DMS53 (cell line): ENCODE measurements at regions not wholly inside any gene's neighbourhood (a gene's known extent, or its start where the extent isn't known, plus 50 kb on each side); places are given as distances from the start of the nearest gene placed in this dataset.

Experiments used
- DNase-seq: peaks from one replicate; lab custom pipeline; 2025; lab: John Stamatoyannopoulos, UW

GRCh38 chr11:27968461-27968860 is 139.5 kb downstream of the KIF18A start:
- no peak for DNase-seq

- DNase-seq = no peak
These were observed 142.4 kb downstream of the KIF18A start for GRCh38 chr11:27965559-27965958.

DNA sequence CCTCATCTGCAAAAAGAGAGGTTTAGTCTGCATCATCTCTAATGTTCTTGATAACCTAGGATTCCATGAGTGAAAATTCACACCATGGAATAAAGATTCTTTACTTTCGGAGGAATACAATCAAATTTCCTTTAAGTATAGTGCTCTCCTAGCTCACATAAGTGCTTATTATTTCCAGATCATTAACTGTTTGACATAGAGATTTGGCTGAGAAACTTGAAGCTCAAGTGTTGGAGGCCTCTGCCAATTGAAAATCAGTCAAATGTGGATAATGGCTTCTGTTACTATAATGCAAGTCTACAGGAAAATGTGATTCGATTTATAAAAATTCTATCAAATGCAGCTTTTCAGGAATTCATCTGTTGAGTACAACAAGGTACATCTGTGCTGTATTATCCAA is 144.6 kb downstream of the KIF18A start:
- no peak for DNase-seq

DNA sequence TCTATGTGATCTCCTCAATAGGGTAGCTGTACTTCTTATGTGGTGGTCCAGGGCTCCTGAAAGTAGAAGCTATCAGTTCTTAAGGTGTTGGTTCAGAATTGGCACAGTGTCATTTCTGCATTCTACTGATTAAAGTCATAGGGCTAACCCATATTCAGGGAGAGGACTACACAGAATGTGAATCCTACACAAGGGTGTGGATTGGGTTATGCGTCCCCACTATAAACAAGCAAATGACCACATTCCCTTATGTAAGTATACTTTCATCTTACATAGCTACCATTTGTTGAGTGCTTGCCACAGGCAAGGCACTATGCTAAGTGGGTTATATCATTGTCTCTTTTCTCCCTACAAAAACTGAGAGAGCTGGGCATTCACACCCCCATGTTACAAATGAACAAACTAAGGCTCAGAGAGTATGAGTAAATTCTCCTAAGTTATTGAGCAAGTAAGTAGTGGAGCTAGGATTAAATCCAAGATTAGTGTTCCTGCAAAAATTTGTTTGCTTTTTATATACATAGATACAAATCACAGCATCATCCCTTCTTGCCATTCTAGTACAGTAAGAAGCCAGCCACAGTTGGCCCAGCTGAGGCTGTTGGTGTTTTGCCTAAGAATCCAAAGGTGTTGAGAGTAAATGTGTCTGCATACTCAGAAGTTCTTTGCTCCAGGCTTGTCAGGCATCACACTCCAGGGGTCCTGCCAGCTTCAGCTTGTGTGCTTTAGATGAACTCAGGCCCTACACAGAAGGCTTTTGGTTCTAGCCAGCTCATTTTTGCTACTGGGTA is 157.8 kb downstream of the KIF18A start:
- no peak for DNase-seq

DNA sequence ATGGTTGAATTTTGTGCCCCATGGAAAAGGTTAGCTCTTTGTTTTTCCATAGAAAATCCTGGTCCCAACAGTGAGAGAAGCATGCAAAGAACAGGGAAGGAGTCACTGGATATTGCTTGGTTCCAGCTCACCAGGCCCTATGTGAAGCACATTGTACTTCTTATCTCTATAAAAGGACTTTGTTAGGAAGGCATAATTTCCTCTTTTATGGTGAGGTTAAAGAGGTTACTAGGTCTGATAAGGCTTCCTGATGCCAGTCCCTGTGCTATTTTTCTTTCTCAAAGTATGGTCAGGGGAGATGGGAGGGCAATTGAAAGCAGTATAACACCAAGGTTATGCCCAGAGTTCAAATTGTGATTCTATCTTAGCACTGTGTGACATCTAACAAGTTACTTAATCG is 162.6 kb downstream of the KIF18A start:
- no peak for DNase-seq

DNA sequence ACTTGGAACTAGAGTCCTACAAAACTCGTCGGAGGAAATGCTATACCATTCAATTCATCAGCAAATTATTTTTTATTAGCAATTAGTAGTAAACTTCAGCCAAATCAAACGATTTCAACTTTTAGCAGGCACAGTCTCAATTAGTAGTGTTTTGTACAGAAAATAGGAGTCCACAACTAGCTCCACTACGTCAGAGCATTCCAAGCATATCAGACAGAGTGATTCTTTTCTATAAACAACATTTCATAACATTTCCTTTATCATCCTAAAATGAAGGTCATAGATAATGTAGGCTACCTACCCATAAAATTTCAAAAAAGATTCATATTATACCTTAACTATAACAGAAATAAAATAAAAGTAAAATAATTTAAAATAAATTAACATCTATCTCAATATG is 169.9 kb downstream of the KIF18A start:
- no peak for DNase-seq

- no peak for DNase-seq
These were observed 173.2 kb downstream of the KIF18A start for GRCh38 chr11:27934830-27935145.

DNA sequence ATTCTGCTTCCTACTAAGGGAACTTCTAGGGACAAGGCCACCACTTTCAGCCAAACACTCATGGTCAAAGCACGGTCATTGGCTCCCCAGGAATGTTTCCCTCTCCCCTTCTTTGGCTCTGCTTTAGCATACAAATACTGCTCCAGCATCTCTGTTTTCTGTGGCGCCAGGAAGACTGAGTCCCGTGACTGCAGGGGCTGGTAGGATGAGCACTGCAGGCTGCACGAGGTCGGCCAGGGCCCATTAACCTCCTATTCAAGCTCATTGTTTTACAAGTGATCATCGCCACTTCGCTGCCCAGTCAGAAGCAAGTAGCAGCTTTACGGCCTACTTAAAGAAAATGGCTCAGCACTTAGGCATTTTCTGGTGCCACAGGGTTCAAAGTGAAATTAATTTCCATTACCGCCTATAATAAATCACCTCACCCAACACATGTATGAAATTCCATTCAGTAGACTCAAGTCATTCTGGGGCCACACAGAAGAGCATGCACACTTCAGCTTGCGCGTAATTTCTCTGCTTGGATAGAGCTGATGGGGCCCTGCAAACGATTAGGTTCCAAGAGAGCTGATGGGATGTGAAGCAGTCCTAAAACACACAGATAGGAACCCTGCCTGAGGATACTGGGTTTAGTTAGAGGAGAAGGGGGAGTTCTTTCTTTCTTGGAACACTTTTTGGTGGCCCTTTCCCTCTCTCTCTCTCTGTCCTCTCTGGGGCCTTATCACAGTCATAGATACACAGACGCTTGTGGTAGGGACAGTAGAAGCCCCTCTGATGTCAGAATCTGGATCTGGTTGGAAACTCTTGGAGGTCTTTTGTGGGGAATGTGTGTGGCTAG is 173.7 kb downstream of the KIF18A start:
- DNase-seq = no peak

DNA sequence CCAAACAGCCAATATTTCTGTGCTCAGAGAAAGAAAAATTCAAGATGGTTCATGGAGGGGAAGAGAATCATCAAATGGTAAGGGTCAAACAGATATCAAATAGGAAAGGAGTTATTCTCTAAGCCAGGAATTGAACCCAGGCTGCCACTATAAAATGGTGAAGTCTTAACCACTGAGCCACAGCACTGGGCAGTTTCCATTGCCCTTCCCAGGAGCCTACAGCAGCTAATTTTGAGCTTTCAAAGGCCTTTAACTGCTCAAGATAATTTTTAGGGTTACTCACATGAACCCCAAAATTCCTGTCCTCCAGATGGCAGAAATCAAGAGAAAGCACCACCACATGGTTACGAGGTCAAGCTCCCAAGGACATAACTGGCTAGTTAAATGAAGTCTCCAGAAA is 176.2 kb downstream of the KIF18A start:
- no peak for DNase-seq

GRCh38 chr11:27930946-27931345 is 177.0 kb downstream of the KIF18A start:
- DNase-seq = no peak

GRCh38 chr11:27928809-27929208 is 179.1 kb downstream of the KIF18A start:
- no peak for DNase-seq

DNA sequence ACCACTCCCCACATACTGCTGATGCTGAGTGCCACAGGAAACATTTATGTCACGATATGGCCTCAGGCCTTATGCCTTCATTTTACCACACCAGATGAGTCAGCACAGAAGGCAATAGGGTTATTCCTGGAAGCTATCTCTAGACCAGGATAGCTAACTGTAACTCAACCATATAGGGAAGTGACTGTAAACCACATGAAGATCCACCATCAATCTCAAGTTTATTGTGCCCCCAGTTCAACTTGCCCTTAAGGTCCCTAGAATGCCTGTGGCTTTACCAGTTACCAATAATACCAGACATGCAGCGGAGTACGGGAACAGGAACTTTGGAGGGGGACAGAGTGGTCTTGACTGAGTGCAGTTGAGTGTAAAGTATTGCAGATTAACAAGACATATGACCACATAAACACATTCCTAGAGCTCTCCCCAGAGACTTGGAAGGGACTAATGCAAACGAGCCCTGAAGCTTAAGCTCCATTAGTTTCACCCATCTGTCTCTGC is 180.9 kb downstream of the KIF18A start:
- DNase-seq = no peak

- no peak for DNase-seq
These were observed 181.5 kb downstream of the KIF18A start for GRCh38 chr11:27926486-27926885.

GRCh38 chr11:27921472-27921871 is 186.5 kb downstream of the KIF18A start:
- no peak for DNase-seq

DNA sequence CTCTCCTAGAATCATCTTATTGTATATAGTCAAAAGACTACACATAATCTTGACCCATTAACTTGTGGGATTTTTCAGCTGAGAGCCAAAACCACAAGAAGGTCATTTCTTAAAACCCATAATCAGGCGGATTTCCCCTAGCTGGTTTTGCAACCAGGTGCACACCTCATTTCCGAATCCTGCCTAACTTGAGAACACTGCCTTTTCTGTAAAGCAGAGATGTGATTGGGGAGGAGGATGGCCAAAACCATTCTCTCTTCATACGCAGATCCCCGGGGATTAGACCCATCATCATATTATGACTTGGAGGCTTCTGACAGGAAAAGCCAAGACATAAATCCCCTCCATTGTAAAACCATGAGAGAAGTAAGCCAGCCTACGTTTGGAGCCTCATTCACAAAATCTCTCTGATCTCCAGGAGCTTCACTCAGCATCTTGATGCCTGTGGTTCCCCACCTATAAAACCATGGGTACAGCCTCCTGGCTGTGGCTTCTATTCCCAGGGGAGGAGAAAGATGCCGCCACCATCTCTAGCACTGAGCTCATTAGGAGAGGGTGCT is 191.3 kb downstream of the KIF18A start:
- no peak for DNase-seq

DNA sequence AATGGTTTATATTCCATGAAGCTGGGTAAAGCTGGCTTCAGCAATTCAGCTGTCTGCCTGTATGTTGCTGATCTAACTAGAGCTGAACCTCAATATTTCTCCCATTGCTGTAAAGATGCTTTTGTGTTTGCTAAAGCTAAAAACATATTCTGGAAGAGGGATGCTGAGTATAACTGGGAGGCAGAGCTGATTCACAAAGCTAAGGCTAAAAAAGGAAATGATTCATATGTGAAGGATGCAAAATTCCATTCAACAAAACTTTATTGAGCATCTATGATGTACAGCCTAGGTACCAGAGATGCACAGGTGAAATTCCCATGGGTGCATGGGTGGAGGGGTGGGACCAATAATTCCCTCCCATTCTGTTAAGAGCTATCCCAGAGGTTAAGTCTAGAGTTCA is 193.9 kb downstream of the KIF18A start:
- no peak for DNase-seq

DNA sequence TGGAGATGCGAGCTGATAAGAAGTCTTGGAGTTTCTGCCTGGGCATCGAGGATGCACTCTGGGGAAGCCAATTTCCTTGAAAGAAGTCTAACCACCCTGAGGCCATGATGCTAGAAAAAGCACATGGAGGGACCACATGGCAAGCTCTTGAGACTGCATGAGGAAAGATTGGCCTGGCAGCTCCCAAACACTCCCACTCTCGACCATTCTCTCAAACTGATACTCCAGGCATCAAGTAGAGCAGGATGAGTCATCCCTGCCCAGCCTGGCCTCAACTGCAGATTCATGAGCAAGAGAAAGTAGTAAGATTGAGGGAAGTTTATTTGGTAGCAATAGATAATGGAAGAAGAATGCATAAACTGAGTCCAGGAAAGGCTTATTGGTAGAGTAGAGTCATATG is 194.3 kb downstream of the KIF18A start:
- peak; percentile 41 for DNase-seq

- no peak for DNase-seq
These were observed 195.0 kb downstream of the KIF18A start for GRCh38 chr11:27912916-27913315.

DNA sequence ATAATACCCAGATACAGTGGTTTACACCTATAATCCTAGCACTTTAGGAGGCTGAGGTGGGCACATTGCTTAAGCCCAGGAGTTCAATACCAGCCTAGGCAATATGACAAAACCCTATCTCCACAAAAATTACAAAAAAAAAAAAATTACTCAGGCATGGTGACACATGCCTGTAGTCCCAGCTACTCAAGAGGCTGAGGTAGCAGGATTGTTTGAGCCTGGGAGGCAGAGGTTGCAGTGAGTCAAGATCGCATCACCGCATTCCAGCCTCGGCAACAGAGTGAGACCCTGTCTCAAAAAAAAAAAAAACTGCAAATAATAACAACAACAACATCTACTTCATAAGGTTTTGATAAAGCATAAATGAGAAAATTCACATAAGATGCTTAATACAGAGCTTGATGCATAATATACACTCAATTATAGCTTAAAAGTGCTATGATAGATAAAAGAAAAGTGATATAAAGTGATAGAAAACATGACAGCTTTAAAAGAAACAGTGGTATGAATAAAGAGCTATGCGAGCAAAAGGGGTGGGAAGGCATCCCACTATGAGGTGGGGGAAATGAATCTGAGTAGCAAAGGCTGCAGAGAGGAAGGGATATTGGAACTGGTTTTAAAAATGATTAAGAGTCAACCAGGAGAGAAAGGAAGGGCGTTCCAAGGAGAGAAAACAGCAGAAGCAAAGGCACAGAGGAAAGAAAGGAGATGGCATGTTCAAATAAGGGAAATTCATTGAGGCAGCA is 197.6 kb downstream of the KIF18A start:
- peak; percentile 19 for DNase-seq

DNA sequence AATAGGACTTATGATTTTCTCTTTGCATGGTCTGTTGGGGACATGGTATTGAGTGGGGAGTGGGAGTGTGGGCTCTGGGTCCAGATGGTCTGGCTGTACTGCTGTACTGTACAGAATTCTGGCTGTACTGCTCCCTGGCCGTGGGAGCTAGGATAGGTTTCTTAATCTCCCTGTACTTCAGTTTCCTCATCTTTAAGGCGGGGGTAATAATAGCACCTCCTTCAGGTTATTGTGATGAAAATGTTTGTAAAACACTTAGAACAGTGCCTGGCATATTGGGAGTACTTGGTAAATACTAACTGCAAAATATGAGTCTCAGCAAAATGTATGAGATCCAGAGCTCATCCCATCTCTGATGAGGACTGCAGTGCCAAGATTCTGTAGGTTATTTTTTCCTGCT is 198.6 kb downstream of the KIF18A start:
- no peak for DNase-seq

DNA sequence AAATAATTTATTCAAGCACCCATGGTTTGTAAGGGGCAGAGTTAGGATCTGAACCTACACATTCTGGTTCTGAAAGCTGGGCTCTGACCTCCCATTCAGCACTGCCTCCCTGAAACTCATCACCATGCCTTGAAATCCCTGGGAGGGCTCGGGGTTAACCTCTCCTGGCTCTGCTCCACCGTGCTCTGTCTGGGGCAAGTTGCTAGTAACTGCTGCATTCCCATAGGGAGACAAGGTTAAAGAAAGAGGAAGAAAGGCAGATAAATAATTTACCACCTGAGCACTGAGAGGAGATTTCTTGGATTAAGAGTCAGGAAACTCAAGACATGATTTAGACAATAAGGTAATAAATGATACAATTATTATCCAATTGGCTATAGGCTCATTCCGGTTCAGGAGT is 199.3 kb downstream of the KIF18A start:
- no peak for DNase-seq

DNA sequence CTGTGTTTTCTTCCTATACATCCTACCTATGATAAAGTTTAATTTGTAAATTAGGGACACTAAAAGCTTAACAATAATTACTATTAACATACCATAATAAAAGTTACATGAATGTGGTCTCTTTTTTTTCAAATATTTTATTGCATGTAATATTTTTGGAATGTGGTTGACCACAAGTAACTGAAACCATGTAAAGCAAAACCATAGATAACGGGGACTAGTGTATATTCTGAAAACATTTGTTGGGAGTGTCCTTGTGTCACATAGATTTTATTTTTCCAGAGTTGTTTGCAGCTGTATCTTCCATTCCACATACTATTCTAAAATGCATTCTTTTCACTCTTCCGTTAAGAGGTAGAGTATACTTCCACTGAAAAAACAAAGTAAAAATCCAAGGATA is 200.4 kb downstream of the KIF18A start:
- no peak for DNase-seq
